Effector memory CD4-positive, alpha-beta T cell (primary cell): ENCODE measurements at regions not wholly inside any gene's neighbourhood (a gene's known extent, or its start where the extent isn't known, plus 50 kb on each side); places are given as distances from the start of the nearest gene placed in this dataset.

ENCODE experiments used
- DNase-seq, 3 donors: peaks; one replicate each; pipeline ENCODE4 v3.0.0-alpha.2; 2020
- H3K27ac ChIP-seq: 2 replicates; pipeline ENCODE4 v1.7.0; 2013; ENCODE audit warnings: mild to moderate bottlenecking, low read length, moderate library complexity; ENCODE audit not compliant: insufficient read depth, poor library complexity, severe bottlenecking
- H3K27me3 ChIP-seq: replicated peaks from 2 replicates; pipeline ENCODE4 v1.7.0; 2013; ENCODE audit warnings: mild to moderate bottlenecking, low read length; ENCODE audit not compliant: insufficient read depth, control insufficient read depth, poor library complexity, severe bottlenecking
- H3K36me3 ChIP-seq: 2 replicates; pipeline ENCODE4 v1.7.0; 2013; ENCODE audit warnings: mild to moderate bottlenecking, low read length, moderate library complexity; ENCODE audit not compliant: control insufficient read depth, insufficient read depth
- H3K4me1 ChIP-seq: 2 replicates; pipeline ENCODE4 v1.7.0; 2013; ENCODE audit warnings: low read length, mild to moderate bottlenecking; ENCODE audit not compliant: control insufficient read depth, insufficient read depth, poor library complexity, severe bottlenecking
- H3K4me3 ChIP-seq: 2 replicates; pipeline ENCODE4 v1.7.0; 2013; ENCODE audit warnings: low read length, low read depth, mild to moderate bottlenecking; ENCODE audit not compliant: insufficient read depth, poor library complexity, severe bottlenecking
- H3K9me3 ChIP-seq: 2 replicates; pipeline ENCODE4 v1.7.0; 2013; ENCODE audit warnings: mild to moderate bottlenecking, low read length, moderate library complexity; ENCODE audit not compliant: control insufficient read depth

- Histone ChIP-seq H3K9me3 (peaks cover 5% of the 10 kb centered on the region), H3K27ac (peak overlapping the region; percentile 69), H3K4me3 (peak overlapping the region; percentile 18), H3K27me3 (no peaks in the 10 kb centered on the region), H3K4me1 (no peaks in the 10 kb centered on the region), H3K36me3 (peaks cover 21% of the 10 kb centered on the region)
- DNase-seq: peak in 2 of 3 donors; percentile 21 to 24
Measured at GRCh38 chrX:2628751-2629315, 62.3 kb upstream of the CD99 start.

GRCh38 chrX:2627272-2627867 is 63.7 kb upstream of the CD99 start:
- Histone ChIP-seq H3K4me3 (no peak overlapping the region), H3K36me3 (peaks cover 31% of the 10 kb centered on the region), H3K27ac (no peak overlapping the region), H3K9me3 (peaks cover 5% of the 10 kb centered on the region), H3K4me1 (no peaks in the 10 kb centered on the region), H3K27me3 (no peaks in the 10 kb centered on the region)
- DNase-seq: peak in 1 of 3 donors; percentile 16

GRCh38 chrX:2626750-2627149 is 64.3 kb upstream of the CD99 start:
- H3K36me3 ChIP-seq: peaks cover 33% of the 10 kb centered on the region
- no peaks in the 10 kb centered on the region for H3K4me1 ChIP-seq
- no peaks in the 10 kb centered on the region for H3K27me3 ChIP-seq
- H3K9me3 ChIP-seq: peaks cover 5% of the 10 kb centered on the region
- no peak overlapping the region for H3K27ac ChIP-seq
- no peak for DNase-seq
- H3K4me3 ChIP-seq: no peak overlapping the region

GRCh38 chrX:2620576-2620975 is 70.5 kb upstream of the CD99 start:
- H3K9me3 ChIP-seq: no peaks in the 10 kb centered on the region
- H3K27ac ChIP-seq: no peak overlapping the region
- peaks cover 29% of the 10 kb centered on the region for H3K36me3 ChIP-seq
- H3K4me3 ChIP-seq: no peak overlapping the region
- DNase-seq: no peak
- H3K27me3 ChIP-seq: no peaks in the 10 kb centered on the region
- no peaks in the 10 kb centered on the region for H3K4me1 ChIP-seq

GRCh38 chrX:2618516-2618915 is 72.6 kb upstream of the CD99 start:
- no peaks in the 10 kb centered on the region for H3K9me3 ChIP-seq
- no peak overlapping the region for H3K27ac ChIP-seq
- no peaks in the 10 kb centered on the region for H3K4me1 ChIP-seq

GRCh38 chrX:2614911-2615310 is 76.2 kb upstream of the CD99 start:
- Histone ChIP-seq H3K36me3 (peaks cover 12% of the 10 kb centered on the region), H3K4me1 (peaks cover 10% of the 10 kb centered on the region), H3K27me3 (no peaks in the 10 kb centered on the region), H3K9me3 (no peaks in the 10 kb centered on the region), H3K27ac (no peak overlapping the region), H3K4me3 (no peak overlapping the region)
- DNase-seq: no peak

More at GRCh38 chrX:2618516-2618915, 72.6 kb upstream of the CD99 start:
- Histone ChIP-seq H3K4me3 (no peak overlapping the region), H3K36me3 (peaks cover 24% of the 10 kb centered on the region), H3K27me3 (no peaks in the 10 kb centered on the region)
- DNase-seq: no peak

- H3K27me3 ChIP-seq: no peaks in the 10 kb centered on the region
- no peaks in the 10 kb centered on the region for H3K9me3 ChIP-seq
- H3K36me3 ChIP-seq: no peaks in the 10 kb centered on the region
- no peak for DNase-seq
- H3K4me3 ChIP-seq: peak overlapping the region; percentile 22
- H3K4me1 ChIP-seq: peaks cover 16% of the 10 kb centered on the region
- no peak overlapping the region for H3K27ac ChIP-seq
Measured at GRCh38 chrX:2610246-2611170, 80.6 kb upstream of the CD99 start.

- no peaks in the 10 kb centered on the region for H3K27me3 ChIP-seq
- no peaks in the 10 kb centered on the region for H3K9me3 ChIP-seq
- H3K27ac ChIP-seq: peak overlapping the region; percentile 68
- H3K4me1 ChIP-seq: peaks cover 16% of the 10 kb centered on the region
- no peaks in the 10 kb centered on the region for H3K36me3 ChIP-seq
- H3K4me3 ChIP-seq: peak overlapping the region; percentile 89
- no peak for DNase-seq
Measured at GRCh38 chrX:2609431-2610238, 81.5 kb upstream of the CD99 start.

GRCh38 chrX:2608638-2609430 is 82.3 kb upstream of the CD99 start:
- H3K4me3 ChIP-seq: peak overlapping the region; percentile 89
- no peaks in the 10 kb centered on the region for H3K9me3 ChIP-seq
- no peaks in the 10 kb centered on the region for H3K27me3 ChIP-seq
- H3K27ac ChIP-seq: peak overlapping the region; percentile 68
- no peaks in the 10 kb centered on the region for H3K36me3 ChIP-seq
- H3K4me1 ChIP-seq: peaks cover 16% of the 10 kb centered on the region
- DNase-seq: peak; percentile 70 to 80 (median 75)
